B cell (primary cell): ENCODE measurements at regions not wholly inside any gene's neighbourhood (a gene's known extent, or its start where the extent isn't known, plus 50 kb on each side); places are given as distances from the start of the nearest gene placed in this dataset.

ENCODE experiments used
- ATAC-seq: fragments of 200-7000 bp; cut with Tn5 transposase; one replicate; pipeline ENCODE4 v1.10.0; 2021; ENCODE audit warnings: low read depth, mild to moderate bottlenecking, moderate number of reproducible peaks, moderate library complexity
- CTCF ChIA-PET: fragments of 350-600 bp; sonication (Branson Sonifier 250); formaldehyde crosslinking; loops from one replicate; lab custom pipeline; 2021; ENCODE audit warnings: antibody characterized with exemption, inconsistent platforms; lab: Charles Lee
- POLR2A ChIA-PET: fragments of 350-600 bp; sonication (Branson Sonifier 250); formaldehyde crosslinking; loops from one replicate; lab custom pipeline; 2021; ENCODE audit warnings: antibody characterized with exemption; lab: Charles Lee
- DNase-seq: peaks from one replicate; pipeline ENCODE4 v3.0.0; 2013
- H2AFZ ChIP-seq: 2 replicates; pipeline ENCODE4 v1.6.1; 2012; ENCODE audit warnings: mild to moderate bottlenecking, low read depth, low read length; ENCODE audit not compliant: insufficient read depth, poor library complexity, severe bottlenecking
- H3K27ac ChIP-seq, 2 donors: 1 replicate in 1 of 2; 2 replicates in 1 of 2; pipeline ENCODE4 v1.5.1; 2012 to 2013; ENCODE audit warnings: low read length in 2 of 2, mild to moderate bottlenecking in 2 of 2, moderate library complexity in 1 of 2
- H3K27me3 ChIP-seq, 4 experiments: fragments of 200-600 bp in 1 of 4; sonication (generic) in 1 of 4; replicated peaks in 1 of 4; 1 replicate in 2 of 4; 2 replicates in 2 of 4; pipeline versions ENCODE4 v1.6.1 to v1.7.0; 2013 to 2016; ENCODE audit warnings: low read length in 3 of 4, mild to moderate bottlenecking in 2 of 4, mixed read lengths in 1 of 4, moderate library complexity in 1 of 4; ENCODE audit not compliant: insufficient read depth in 4 of 4, control insufficient read depth in 3 of 4; ENCODE audit errors: control extremely low read depth in 1 of 4
- H3K36me3 ChIP-seq, 2 experiments: replicated peaks in 1 of 2; 1 replicate in 1 of 2; 2 replicates in 1 of 2; pipeline versions ENCODE4 v1.6.1 to v1.7.1; 2013; ENCODE audit warnings: low read length in 1 of 2; ENCODE audit not compliant: insufficient read depth in 2 of 2, control insufficient read depth in 1 of 2; ENCODE audit errors: control extremely low read depth in 1 of 2, extremely low read depth in 1 of 2
- H3K4me1 ChIP-seq, 2 donors: fragments of 200-600 bp in 1 of 2; sonication (generic) in 1 of 2; 1 replicate in 1 of 2; 2 replicates in 1 of 2; pipeline versions ENCODE4 v1.5.1 to v1.6.1; 2013 to 2017; ENCODE audit warnings: low read length in 2 of 2; ENCODE audit not compliant: control insufficient read depth in 2 of 2, insufficient read depth in 2 of 2
- H3K4me2 ChIP-seq: replicated peaks from 2 replicates; pipeline ENCODE3; 2012; ENCODE audit warnings: mild to moderate bottlenecking, low read depth, low read length; ENCODE audit not compliant: poor library complexity, severe bottlenecking
- H3K4me3 ChIP-seq, 5 experiments: fragments of 200-600 bp in 1 of 5; sonication (generic) in 1 of 5; 1 replicate in 3 of 5; 2 replicates in 2 of 5; pipeline versions ENCODE4 v1.5.1 to v1.7.0; 2011 to 2016; ENCODE audit warnings: low read length in 4 of 5, mild to moderate bottlenecking in 4 of 5, low read depth in 2 of 5, control low read depth in 1 of 5, moderate library complexity in 1 of 5; ENCODE audit not compliant: insufficient read depth in 1 of 5; ENCODE audit errors: control extremely low read depth in 1 of 5, extremely low read depth in 1 of 5
- H3K79me2 ChIP-seq: fragments of 200-600 bp; sonication (generic); one replicate; pipeline ENCODE4 v1.6.0; 2016; ENCODE audit warnings: low read length; ENCODE audit not compliant: control insufficient read depth, insufficient read depth
- H3K9ac ChIP-seq: fragments of 200-600 bp; sonication (generic); 2 replicates; pipeline ENCODE4 v1.6.1; 2017; ENCODE audit warnings: mild to moderate bottlenecking, low read length, moderate library complexity
- H3K9me3 ChIP-seq, 3 donors: one replicate each; pipeline versions ENCODE4 v1.6.1 to v1.7.1; 2013; ENCODE audit warnings: low read length in 2 of 3; ENCODE audit not compliant: control insufficient read depth in 2 of 3, insufficient read depth in 1 of 3; ENCODE audit errors: control extremely low read depth in 1 of 3
- H4K20me1 ChIP-seq: 2 replicates; pipeline ENCODE4 v1.6.0; 2012; ENCODE audit warnings: mild to moderate bottlenecking, low read length; ENCODE audit not compliant: insufficient read depth, control insufficient read depth, poor library complexity, severe bottlenecking
- H3K27ac Mint-ChIP-seq: one replicate; pipeline ENCODE4 v1.8.0; 2021; ENCODE audit warnings: mixed read lengths
- H3K27me3 Mint-ChIP-seq: one replicate; pipeline ENCODE4 v1.8.0; 2021; ENCODE audit warnings: mixed read lengths
- H3K4me1 Mint-ChIP-seq: one replicate; pipeline ENCODE4 v1.8.0; 2021; ENCODE audit warnings: mixed read lengths
- H3K4me3 Mint-ChIP-seq: one replicate; pipeline ENCODE4 v1.8.0; 2021; ENCODE audit warnings: mixed read lengths
- H3K9me3 Mint-ChIP-seq: one replicate; pipeline ENCODE4 v1.8.0; 2022; ENCODE audit warnings: mixed read lengths; ENCODE audit not compliant: insufficient read depth
- EZH2 ChIP-seq: IDR thresholded peaks from 2 replicates; pipeline ENCODE4 v1.6.1; 2012; ENCODE audit warnings: borderline replicate concordance, low read depth, mild to moderate bottlenecking, moderate library complexity, low read length; ENCODE audit not compliant: insufficient read depth, poor library complexity, severe bottlenecking
- WGBS: methylation state at CpG from one replicate; pipeline ENCODE4 v1.1.5; 2013; ENCODE audit warnings: missing lambda C conversion rate; ENCODE audit not compliant: insufficient coverage; 5-methylcytosine and 5-hydroxymethylcytosine counted together
- intact Hi-C: fragments of 100-400 bp; cut with micrococcal nuclease; formaldehyde crosslinking; loops from one replicate; pipeline ENCODE4 v1.10.0; 2022
- TF ChIP-seq, protein P1 (sequence below): fragments of 200-600 bp; IDR thresholded peaks from one replicate; pipeline ENCODE4 v1.8.0; 2022; ENCODE audit warnings: antibody characterized with exemption, mild to moderate bottlenecking

DNA sequence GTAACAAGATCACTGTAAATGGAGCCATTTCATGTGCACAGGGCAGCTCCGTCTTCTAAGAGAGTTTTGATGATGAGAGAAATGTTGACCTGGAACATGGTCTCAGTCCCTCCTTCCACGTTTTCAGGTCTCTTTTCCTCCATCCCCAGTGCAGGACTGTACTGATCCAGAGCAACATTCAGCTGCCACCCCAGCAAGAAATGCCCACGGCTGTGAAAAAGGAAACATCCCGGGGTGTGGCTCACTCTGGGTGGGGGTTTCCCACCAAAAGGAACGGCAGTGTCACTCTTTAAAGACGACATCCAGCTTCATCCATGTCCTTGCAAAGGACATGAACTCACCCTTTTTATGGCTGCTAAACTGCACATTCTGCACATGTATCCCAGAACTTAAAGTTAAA is 92.6 kb downstream of the ERMARD start:
- TF ChIP-seq EZH2 = no peak
- TF ChIP-seq, protein P1, sequence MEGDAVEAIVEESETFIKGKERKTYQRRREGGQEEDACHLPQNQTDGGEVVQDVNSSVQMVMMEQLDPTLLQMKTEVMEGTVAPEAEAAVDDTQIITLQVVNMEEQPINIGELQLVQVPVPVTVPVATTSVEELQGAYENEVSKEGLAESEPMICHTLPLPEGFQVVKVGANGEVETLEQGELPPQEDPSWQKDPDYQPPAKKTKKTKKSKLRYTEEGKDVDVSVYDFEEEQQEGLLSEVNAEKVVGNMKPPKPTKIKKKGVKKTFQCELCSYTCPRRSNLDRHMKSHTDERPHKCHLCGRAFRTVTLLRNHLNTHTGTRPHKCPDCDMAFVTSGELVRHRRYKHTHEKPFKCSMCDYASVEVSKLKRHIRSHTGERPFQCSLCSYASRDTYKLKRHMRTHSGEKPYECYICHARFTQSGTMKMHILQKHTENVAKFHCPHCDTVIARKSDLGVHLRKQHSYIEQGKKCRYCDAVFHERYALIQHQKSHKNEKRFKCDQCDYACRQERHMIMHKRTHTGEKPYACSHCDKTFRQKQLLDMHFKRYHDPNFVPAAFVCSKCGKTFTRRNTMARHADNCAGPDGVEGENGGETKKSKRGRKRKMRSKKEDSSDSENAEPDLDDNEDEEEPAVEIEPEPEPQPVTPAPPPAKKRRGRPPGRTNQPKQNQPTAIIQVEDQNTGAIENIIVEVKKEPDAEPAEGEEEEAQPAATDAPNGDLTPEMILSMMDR = no peak
- H3K27ac Mint-ChIP-seq = no peak overlapping the region
- no peaks in the 10 kb centered on the region for H4K20me1 ChIP-seq
- WGBS = 60% methylated on average over 1 of the region's 6 CpGs
- no peak overlapping the region for H3K27ac ChIP-seq
- intact Hi-C loops = no loop called here
- no peak for ATAC-seq
- no peaks in the 10 kb centered on the region for H3K27me3 ChIP-seq
- H3K4me2 ChIP-seq = no peak overlapping the region
- H3K79me2 ChIP-seq = no peaks in the 10 kb centered on the region
- H3K9ac ChIP-seq = no peak overlapping the region
- H3K36me3 ChIP-seq = no peaks in the 10 kb centered on the region
- peaks cover 10% of the 10 kb centered on the region for H3K27me3 Mint-ChIP-seq
- no peaks in the 10 kb centered on the region for H3K9me3 Mint-ChIP-seq
- no peaks in the 10 kb centered on the region for H3K4me1 ChIP-seq
- peaks cover 0 to 16% (median 0%) of the 10 kb centered on the region in 3 donors for H3K9me3 ChIP-seq
- CTCF ChIA-PET = interaction anchor here (1.5 to 3.1 kb wide), 2 partner anchors 10 to 12 kb away, joined by 3 to 13 read pairs; no protein-coding TSS in a partner anchor
- no peak overlapping the region for H3K4me3 Mint-ChIP-seq
- H2AFZ ChIP-seq = no peak overlapping the region
- H3K4me3 ChIP-seq = no peak overlapping the region
- POLR2A ChIA-PET = no interaction called here
- DNase-seq = no peak
- H3K4me1 Mint-ChIP-seq = peaks cover 2% of the 10 kb centered on the region

DNA sequence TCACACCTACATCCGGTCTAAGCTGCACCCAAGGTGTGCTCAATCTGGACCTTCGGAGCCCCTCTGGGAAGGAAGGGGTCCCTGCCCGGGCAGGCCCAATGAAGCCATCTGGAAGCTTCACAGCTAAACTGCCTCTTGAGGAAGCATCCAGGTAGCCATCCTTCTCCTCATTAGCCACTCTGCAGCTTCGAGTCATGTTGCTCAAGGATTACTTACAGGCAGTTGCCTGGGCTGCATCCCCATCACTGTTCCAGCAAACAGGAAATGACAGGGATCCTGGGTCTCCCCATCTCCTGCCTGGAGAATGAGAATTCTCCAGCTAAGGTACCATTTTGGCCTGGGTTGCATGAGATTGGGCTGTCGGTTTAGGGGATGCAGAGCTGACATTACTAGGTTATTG is 91.7 kb downstream of the ERMARD start:
- H3K27me3 ChIP-seq = no peaks in the 10 kb centered on the region
- intact Hi-C loops = no loop called here
- peaks cover 0 to 17% (median 0%) of the 10 kb centered on the region in 3 donors for H3K9me3 ChIP-seq
- no peak overlapping the region for H3K4me3 ChIP-seq
- DNase-seq (no peak), ATAC-seq (no peak)
- POLR2A ChIA-PET = no interaction called here
- TF ChIP-seq, protein P1 = no peak
- TF ChIP-seq EZH2 = no peak
- Mint-ChIP-seq H3K4me3 (no peak overlapping the region), H3K4me1 (peaks cover 2% of the 10 kb centered on the region), H3K27ac (no peak overlapping the region), H3K9me3 (no peaks in the 10 kb centered on the region), H3K27me3 (peaks cover 10% of the 10 kb centered on the region)
- H3K36me3 ChIP-seq = no peaks in the 10 kb centered on the region
- H2AFZ ChIP-seq = no peak overlapping the region
- no peaks in the 10 kb centered on the region for H3K4me1 ChIP-seq
- no peaks in the 10 kb centered on the region for H4K20me1 ChIP-seq
- CTCF ChIA-PET = interaction anchor here (1.5 to 3.1 kb wide), 2 partner anchors 9 to 12 kb away, joined by 3 to 13 read pairs; no protein-coding TSS in a partner anchor
- no peak overlapping the region for H3K4me2 ChIP-seq
- 92% methylated on average over 4 of the region's 5 CpGs for WGBS
- no peak overlapping the region for H3K9ac ChIP-seq
- H3K79me2 ChIP-seq = no peaks in the 10 kb centered on the region
- H3K27ac ChIP-seq = no peak overlapping the region
